HG03354 (cell line): ENCODE measurements at regions not wholly inside any gene's neighbourhood (a gene's known extent, or its start where the extent isn't known, plus 50 kb on each side); places are given as distances from the start of the nearest gene placed in this dataset.

ENCODE experiments used
- ATAC-seq: cut with Tn5 transposase; IDR thresholded peaks from one replicate; pipeline ENCODE4 v1.9.1; 2021; ENCODE audit warnings: mild to moderate bottlenecking; ENCODE audit not compliant: unreplicated experiment, poor library complexity, severe bottlenecking

DNA sequence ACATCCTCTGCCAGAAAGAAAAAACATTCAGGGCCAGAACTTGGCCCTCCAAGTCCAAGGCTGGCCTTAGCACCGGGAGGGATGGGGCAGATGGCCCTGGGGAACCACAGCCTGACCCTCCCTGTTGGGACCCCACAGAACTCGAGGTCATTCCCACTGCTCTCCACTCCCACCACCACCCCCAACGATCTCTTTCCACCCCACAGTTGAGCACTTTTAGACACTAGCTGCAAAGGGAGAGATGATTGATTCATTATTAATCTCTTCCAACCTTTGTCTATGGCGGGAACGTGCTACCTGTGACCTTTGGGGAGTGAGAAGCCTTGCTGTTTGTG, 869.7 kb downstream of the BRD1 start:
- no peak for ATAC-seq

DNA sequence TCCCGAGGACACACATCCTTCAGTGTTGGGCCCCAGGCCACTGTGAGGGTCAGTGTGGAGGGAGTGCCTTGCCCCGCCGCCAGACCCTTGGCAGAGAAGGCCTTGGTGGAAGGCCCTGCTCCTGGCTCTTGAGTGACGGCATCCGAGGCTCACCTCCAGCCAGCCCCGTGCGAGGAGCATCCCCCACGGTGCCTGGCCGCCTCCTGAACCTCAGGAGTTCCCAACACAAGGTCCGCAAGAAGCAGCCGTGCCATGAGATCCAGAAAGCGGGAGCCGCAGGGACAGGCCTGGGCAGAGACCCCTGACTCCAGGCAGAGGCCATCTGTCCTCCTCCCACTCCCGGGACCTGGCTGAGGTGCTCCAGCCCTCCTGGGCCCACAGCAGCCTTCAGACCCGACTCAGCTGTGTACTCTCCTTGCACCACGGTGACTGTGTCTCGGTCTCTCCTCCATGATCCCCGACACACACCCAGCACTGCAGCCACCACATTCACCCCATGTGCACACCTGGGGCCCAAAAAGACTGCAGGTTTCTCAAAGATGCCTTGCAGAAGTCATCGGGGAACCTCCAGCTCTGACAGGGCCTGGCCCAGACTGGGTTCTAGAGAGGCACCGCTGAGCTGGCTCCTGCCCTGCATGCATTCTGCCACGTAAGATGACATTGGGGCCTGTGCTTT, 870.2 kb downstream of the BRD1 start:
- ATAC-seq, result no peak

DNA sequence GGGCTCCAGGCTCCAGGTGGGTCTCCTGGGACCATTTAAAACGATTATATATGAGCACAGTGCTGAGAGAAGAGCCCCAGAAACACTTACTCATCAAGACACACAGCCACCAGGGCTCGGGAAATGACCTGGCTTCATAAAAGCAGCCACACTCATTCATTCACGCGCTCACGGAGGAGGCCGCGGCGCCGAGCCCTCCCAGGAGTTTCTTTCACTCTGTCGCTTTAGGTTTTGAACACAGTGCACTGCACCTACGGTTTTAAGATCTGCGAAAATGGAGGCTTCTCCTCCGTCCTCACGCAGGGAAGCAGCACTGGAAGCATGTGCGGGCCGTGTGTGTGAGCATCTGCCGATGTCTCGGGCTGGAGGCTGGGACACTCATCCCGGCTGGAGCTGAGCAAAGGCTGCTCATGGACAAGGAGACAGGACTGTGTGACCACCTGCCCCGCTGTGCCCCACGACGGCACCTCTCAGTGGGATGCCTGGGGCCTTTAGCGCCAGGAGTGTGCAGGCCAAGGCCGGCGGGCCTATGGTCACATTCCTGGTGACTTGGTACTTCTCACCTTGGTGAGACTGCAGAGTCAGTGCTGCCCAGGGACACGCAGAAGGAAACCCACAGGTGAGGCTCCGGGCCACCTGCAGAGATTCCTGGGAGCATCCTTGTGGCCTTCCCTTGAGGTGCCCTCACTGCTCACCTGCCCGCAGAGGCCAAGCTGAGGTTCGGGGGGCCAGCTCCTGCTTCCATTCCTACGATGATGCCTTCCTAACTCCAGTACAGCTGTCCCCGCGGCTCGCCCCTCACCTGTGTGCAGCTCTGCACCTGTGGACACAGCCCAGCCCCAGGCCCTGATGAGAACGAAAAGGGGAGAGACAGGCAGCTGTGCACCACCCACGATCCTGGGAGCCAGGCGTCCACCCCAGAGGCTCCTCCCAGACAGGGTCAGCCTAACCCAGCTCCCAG, 872.0 kb downstream of the BRD1 start:
- no peak for ATAC-seq

GRCh38 chr22:48954781-48955311, 872.8 kb downstream of the BRD1 start:
- ATAC-seq, result no peak

GRCh38 chr22:48953830-48954229, 873.8 kb downstream of the BRD1 start:
- no peak for ATAC-seq

DNA sequence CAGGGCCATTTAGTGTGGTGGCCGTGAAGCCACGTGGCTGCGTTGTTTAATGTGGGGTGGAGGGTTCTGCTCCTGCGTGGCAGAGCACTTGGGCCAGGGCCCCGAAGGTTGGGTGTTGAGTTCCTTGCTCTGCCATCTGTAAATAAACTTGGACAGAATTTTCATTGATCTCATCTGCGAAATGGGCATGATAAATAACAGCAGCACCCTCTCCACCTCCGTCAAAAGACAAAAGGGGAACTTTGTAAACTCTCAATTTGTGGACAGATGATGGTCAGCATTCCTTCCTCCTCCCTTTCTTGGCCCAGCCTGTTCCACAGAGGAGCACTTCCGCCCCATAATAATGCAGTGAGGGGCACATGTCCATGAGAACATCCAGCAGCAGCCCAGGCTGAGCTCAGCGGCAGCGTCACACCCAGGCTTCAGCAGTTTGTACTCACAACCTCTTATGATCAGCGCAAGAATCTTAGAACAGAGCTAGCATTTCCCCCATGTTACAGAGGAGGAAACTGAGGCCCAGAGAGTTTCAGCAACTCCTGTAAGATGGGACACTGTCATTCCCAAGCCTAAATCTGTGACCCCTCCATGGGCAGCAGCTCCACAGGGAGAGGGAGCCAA, 874.5 kb downstream of the BRD1 start:
- ATAC-seq, result no peak

- no peak for ATAC-seq
Observed at GRCh38 chr22:48952256-48953102, 875.2 kb downstream of the BRD1 start.

DNA sequence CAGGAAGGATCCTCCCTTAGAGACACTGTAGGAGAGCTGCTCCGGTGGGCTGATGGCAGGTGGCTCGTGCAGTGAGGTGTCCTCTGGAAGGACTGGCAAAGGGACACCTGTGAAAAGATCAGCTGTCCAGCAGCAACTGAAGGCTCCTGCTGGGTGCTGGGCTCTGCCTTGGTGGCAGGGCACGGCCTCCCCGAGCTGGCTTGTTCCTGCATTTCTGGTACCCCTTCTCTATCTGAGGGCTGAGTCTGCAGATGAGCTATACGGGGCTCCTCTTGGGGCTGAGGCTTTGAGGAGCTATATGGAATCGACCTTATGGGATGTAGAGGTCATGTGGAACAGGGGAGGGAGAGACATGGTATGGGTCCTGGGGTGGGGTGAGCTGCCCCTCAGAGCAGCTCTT, 875.8 kb downstream of the BRD1 start:
- no peak for ATAC-seq

GRCh38 chr22:48950151-48950915, 877.3 kb downstream of the BRD1 start:
- ATAC-seq, result no peak

DNA sequence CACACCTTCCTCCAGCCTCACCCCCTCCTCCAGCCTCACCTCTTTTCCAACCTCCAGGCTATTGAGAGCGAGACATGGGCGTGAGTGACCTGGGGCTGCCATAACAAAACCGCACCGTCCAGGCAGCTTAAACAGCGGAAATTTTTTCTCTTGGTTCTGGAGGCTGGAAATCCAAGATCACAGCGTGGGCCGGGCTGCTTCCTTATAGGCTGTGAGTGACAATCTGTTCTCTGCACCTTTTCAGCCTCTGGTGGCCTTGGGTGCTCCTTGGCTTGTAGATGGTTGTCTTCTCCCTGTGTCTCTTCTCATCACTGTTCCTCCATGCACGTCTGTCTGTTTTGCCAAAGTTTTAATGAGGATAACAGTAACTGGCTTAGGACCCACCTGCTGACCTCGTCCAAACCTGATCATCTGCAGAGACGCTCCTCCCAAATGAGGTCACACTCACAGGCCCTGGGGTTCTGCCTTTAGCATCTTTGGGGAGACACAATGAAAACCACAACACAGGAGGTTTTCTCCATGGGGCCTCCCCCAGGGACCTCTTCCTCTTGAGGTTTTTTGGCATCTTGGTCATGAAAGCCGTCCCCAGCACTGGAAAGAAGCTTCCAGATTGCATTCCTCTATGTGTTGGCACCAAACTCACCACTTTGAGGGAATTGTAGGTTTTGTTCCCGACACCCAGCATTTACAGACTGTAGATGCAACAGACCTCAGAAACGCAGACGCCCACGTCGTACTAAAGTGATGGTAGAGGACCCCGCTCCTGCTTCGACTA, 878.1 kb downstream of the BRD1 start:
- no peak for ATAC-seq

DNA sequence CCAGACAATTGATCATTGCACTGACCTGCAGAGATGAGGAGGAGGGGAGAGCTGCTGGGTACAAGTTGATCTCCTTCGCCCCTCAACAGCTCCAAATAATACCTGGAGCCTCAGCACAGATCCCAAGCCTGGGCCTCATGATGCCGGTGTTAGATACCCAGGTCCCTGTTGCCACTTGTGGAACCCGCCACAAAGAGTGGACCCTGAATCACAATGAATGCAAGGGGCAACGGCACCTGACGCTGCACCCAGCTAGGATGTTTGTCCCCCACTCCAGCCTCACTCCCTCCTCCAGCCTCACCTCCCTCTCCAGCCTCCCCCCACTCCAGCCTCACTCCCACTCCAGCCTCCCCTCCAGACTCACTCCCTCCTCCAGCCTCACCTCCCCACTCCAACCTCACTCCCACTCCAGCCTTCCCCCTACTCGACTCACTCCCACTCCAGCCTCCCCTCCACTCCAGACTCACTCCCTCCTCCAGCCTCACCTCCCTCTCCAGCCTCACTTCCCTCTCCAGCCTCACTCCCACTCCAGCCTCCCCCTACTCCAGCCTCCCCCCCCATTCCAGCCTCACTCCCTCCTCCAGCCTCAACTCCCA, 879.0 kb downstream of the BRD1 start:
- no peak for ATAC-seq

- ATAC-seq, result no peak
Observed at GRCh38 chr22:48947636-48948035, 880.0 kb downstream of the BRD1 start.

- no peak for ATAC-seq
Observed at GRCh38 chr22:48945621-48946458, 881.8 kb downstream of the BRD1 start.

DNA sequence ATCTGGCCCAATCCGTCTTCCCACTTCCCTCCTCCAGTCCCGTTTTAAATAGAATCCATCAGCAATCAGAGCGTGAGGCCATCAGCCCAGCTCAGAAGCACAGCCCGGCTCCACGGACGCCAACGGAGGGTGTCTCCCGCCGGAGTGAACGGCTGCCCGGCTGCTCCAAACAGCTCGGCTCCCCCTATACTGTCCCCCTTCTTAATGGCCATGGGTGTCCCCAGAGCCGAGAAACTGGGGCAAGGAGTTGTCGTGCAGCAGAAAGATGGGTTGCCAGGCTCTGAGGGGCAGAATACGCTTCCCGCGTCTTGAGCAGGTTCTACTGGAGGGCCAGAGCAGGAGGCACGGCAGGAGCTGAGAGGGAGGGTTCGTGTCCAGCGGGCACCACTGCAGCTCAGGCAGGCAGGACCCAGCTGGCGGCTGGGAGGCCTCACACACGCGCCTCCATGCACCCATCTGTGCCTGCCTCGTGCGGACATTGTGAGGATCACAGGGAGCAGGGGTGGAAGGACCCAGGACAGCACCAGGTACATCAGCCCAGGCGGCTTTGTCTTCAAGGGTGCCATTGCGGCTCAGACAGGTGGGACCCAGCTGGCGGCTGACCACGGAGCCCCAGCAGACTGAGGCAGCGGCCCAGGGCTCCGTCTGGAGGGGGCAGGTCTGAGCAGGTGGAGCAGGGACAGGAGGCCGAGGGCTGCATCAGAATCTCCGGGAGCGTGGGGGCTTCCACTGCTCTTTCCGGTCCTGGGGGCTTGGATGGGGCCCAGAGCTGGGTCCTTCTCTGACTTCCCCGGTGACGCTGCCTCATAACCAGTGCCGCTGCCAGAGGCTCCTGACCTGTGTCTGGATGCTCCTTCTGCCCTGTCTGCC, 882.7 kb downstream of the BRD1 start:
- ATAC-seq, result no peak

DNA sequence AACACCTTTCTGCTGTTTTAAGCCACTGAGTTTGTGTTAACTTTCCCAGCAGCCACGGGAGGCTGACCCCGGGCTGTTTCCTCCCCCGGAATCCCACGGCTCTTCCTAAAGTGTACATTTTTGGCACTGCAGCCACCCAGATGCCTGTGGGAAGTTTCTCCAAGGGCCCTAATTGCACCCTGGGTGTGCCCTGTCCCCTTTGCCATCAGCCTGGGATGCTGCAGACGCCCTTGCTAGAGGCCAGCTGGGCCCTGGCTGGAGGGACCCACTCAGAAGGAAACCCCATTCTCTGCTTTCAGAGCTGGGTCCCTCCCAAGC, 883.3 kb downstream of the BRD1 start:
- ATAC-seq, result no peak
